ENCODE measurements at regions not wholly inside any gene's neighbourhood (a gene's known extent, or its start where the extent isn't known, plus 50 kb on each side); places are given as distances from the start of the nearest gene placed in this dataset.
"Not testable (repeated sequence)": the region's sequence is repeated elsewhere in the genome, so short reads cannot be mapped to it uniquely, and the experiment has no call there.

DNA sequence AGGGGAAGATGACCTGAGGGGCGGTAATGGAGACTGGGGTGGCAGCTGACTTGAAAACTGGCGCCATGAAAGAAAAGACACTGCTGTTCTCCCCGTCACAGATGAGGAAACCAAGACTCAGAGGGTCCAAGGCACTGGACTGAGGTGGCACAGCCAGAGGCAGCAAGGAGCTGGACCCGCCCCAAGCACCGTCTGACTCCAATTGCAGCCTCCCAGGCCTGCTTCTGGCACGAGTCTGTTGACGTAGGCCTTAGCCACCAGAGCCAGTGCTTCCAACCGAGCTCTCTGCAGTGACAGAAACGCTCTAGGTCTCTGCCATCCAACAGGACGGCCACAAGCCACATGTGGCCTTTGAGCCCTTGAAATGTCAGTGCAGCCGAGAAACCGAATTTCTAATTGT, 193.2 kb downstream of the OLFM1 start:
- no peak for DNase-seq (ENCODE audit: extremely low read depth in 1 of 11, low read depth in 9 of 11, low spot score in 4 of 11)

DNA sequence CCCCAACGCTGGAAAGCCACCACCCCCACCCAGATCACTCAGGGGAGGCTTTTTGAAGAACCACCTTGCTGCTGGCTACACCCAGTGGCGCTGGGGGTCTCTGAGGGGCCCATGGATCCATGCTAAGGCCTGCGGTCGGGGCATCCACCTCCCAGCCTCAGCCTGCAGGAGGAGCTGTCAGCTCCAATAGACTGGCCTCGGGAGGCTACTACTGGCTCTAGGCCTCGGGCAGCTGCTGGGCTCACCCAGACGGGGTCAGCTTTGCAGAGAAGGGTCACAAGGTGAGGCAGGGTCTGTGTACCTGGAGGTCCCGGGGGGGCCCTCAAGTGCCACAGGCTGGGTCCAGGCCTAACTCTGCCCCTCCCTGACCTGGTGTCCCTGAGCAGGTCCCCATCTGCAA, 193.7 kb downstream of the OLFM1 start:
- no peak for DNase-seq (ENCODE audit: extremely low read depth in 1 of 11, low read depth in 9 of 11, low spot score in 4 of 11)

GRCh38 chr9:135281791-135282737, 194.6 kb downstream of the OLFM1 start:
- peak in 7 of 11 donors; percentile 19 to 38 (median 32) for DNase-seq (ENCODE audit: extremely low read depth in 1 of 11, low read depth in 9 of 11, low spot score in 4 of 11)

DNA sequence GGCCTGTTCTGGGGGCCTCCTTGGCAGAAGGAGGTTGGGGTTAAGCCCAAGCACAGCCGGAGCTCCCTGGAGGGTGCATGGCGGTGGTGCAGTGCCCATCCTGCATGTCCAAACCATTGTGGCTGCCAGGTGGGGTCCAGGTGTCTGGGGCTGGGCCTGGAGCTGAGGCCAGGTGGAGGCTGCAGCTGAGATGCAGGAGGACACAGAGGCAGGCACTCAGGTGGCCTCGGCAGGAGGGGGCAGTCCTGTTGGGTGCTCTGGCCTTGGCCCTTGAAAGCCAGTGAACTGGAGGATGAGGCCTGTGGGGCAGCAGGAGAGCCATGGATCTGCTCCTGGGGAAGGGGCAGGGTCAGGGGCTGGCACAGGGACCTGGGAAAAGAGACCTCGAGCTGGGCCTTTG, 195.3 kb downstream of the OLFM1 start:
- no peak for DNase-seq (ENCODE audit: extremely low read depth in 1 of 11, low read depth in 9 of 11, low spot score in 4 of 11)

DNA sequence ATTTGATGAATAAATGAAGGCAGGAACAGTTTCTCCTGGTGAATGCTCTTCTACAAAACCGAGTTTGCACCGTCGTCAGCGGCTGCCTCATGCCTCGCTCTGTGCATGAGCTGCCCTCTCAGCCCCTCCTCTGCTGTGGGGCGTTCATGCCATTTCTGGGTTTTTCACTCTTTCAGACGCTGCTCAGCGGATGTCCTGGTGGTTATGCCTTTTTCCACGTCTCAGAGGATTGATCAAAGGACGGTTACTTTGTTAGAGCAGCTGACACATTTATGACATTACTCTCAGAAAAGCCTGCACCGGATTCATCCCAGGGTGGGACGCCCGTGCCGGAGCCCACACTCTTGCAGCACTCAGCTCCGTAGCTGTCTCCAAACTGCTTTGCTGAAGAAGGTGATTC, 195.9 kb upstream of the PPP1R26 start:
- DNase-seq (ENCODE audit: extremely low read depth in 1 of 11, low read depth in 9 of 11, low spot score in 4 of 11): no peak

DNA sequence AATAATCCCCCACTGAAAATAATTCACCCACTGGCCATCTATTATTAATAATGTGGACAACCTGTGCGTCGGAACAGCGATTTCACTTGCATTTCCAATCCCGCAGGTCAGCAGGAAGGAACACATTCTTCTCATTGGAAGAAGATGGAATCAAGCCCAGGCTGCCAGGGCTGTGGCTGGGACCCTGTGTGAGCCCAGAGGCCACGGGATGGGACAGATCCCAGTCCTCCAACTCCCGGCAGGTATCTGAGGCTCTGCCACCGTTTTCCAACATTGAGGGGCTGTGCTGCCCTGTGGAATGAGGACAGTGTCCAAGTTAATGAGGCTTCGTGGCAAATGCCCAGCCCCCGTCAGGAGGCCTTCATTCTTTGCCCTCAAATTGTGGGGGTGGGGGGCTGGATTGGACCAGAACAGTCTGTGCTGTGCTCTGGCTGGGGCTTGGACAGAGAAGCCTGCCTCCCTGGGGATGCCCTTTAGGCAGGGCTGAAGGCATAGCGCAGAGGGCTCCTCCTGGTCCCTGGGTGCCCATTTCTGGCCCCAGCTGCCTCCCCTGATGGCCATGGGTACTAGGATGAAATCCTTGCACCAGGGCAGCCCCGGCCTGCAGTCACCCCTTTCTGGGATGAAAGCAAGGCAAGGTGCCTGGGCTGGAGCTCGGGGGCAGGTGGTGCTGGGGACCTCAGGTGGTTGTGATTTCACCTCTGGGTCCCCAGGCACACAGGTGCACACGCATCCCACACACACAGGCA, 195.0 kb upstream of the PPP1R26 start:
- no peak for DNase-seq (ENCODE audit: extremely low read depth in 1 of 11, low read depth in 9 of 11, low spot score in 4 of 11)

- not testable (repeated sequence) for DNase-seq (ENCODE audit: extremely low read depth in 1 of 11, low read depth in 9 of 11, low spot score in 4 of 11)
These were observed 193.2 kb upstream of the PPP1R26 start for GRCh38 chr9:135286187-135286925.

DNA sequence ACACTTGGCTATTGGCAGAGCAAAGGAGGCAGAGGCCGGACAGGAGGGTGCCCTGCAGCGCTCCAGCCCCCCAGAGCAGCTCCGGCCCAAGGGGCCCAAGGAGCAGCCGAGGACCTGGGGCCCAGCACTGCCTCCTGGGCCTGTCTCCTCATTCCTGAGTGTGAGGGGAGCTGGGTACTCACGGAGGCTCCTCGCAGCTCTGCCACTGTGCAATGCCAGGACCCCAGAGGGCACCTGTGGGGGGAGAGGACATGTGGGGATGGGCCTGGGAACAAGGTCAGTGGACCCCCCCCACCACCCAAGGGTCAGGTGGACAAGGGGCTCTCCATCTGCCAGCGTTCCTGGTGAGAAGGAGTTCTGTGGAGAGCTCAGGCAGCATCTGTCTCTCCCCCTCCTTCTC, 192.6 kb upstream of the PPP1R26 start:
- no peak for DNase-seq (ENCODE audit: extremely low read depth in 1 of 11, low read depth in 9 of 11, low spot score in 4 of 11)

GRCh38 chr9:135287627-135288026, 192.0 kb upstream of the PPP1R26 start:
- DNase-seq (ENCODE audit: extremely low read depth in 1 of 11, low read depth in 9 of 11, low spot score in 4 of 11): no peak

DNA sequence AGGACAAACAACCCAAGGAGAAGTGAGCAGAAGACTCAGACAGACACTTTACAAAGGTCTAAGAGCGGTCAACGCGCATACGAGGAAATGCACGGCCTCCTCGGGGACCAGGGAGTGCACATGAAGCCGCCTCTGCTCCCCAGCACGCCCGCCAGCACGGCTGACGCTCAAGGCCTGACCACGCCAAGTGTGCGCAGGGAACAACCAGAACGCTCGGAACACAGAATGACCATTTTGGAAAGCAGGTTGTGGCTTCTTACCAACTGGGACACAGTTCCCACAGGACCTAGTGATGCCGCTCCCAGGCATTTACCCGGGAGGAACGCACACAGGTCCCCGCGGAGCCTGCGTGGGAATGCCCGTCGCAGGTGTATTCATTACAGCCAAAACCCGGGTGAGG, 191.5 kb upstream of the PPP1R26 start:
- no peak for DNase-seq (ENCODE audit: extremely low read depth in 1 of 11, low read depth in 9 of 11, low spot score in 4 of 11)

- no peak for DNase-seq (ENCODE audit: extremely low read depth in 1 of 11, low read depth in 9 of 11, low spot score in 4 of 11)
These were observed 190.5 kb upstream of the PPP1R26 start for GRCh38 chr9:135289081-135289491.

DNA sequence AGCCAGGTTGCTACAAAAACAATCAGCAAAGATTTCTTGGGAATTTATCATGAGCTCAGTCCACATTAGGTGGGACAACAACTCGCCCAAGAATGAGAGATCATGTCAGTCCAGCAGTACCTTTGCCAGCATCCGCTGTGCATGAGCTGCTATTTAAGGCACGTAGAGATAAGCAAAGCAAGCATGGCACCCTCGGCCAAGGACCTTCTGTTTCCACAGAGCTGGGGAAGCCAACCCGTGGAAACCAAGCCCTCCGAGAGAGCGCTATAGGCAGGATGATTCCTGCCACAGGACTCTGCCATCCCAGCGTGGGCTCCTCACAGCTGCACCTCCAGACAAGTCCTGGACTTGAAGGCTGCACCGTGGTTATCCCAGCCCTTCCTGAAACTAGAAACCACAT, 189.5 kb upstream of the PPP1R26 start:
- no peak for DNase-seq (ENCODE audit: extremely low read depth in 1 of 11, low read depth in 9 of 11, low spot score in 4 of 11)

DNA sequence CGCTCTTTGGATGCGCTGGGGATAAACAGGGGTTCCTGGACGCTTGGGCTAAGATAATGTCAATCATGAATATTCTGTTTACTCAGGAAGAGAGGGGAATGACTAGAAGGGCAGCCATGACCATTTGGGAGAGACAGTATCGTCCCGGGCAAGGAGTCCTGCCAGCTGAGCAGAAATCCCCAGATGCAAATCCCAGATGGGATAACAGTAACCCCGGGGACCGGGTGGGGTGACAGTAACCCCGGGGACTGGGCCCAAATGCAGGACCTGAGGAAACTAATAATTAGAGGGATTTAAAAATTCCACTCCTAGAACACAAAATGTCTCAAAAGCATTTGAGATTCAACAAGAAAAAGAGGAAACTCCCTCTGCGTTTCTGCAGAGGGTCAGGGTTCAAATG, 189.0 kb upstream of the PPP1R26 start:
- DNase-seq (ENCODE audit: extremely low read depth in 1 of 11, low read depth in 9 of 11, low spot score in 4 of 11): no peak

DNA sequence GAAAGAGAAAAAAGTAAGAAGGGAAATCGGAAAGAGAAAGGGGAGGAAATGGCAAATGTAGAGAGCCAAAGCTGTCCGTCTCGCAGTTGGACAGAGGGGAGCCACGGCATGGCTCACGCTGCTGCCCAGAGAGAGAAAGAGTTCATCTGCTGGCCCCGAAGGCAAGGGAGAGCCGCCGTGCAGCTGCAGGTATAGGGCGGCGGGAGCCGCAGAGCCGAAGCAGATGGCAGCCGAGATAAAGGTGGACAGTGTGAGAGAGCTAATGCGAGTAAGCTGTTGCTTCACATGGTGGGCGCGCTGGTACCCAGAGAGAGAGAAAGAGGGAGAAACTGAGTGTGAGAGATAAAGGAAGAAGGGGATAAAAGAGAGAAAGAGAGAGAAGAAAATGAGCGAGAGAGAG, 188.4 kb upstream of the PPP1R26 start:
- no peak for DNase-seq (ENCODE audit: extremely low read depth in 1 of 11, low read depth in 9 of 11, low spot score in 4 of 11)

GRCh38 chr9:135294836-135295235, 184.7 kb upstream of the PPP1R26 start:
- no peak for DNase-seq (ENCODE audit: extremely low read depth in 1 of 11, low read depth in 9 of 11, low spot score in 4 of 11)

DNA sequence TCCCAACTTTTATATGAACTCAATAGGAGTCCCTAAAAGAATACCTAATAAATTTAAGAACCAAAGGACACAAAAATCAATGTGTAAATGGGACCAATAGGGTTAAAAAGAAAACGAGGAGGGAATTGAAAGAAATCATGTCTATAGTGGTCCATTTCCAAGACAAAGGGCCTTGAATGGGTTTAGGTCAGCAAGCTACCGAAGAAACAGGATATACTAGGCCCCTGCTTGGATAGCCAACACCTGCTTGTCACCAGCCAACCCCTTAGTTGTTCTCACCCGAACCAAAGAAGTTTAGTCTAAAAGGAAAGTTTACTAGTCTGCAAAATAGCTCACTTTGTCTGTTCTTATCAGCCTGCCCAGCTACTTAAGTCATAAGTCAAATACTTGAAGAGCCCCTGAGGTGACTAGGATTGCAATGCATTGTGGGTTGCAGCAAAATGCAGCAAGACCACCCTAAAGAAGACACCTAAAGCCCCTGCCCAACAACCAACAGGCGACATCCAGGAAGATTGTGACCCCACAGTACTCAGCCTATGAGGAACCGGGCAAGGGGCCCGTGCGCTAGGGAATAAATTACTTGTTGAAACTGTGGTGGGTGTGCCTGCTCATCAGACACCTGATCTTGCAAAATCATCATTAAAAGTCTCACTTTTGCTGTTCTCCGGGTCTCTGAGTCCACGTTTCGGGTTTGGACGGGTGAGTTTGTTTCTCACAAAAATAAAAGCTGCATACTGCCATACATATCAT, 183.9 kb upstream of the PPP1R26 start:
- DNase-seq (ENCODE audit: extremely low read depth in 1 of 11, low read depth in 9 of 11, low spot score in 4 of 11): no peak

GRCh38 chr9:135296735-135297455, 182.7 kb upstream of the PPP1R26 start:
- DNase-seq (ENCODE audit: extremely low read depth in 1 of 11, low read depth in 9 of 11, low spot score in 4 of 11): no peak

GRCh38 chr9:135297456-135298075, 182.0 kb upstream of the PPP1R26 start:
- DNase-seq (ENCODE audit: extremely low read depth in 1 of 11, low read depth in 9 of 11, low spot score in 4 of 11): no peak
